ENCODE measurements at regions not wholly inside any gene's neighbourhood (a gene's known extent, or its start where the extent isn't known, plus 50 kb on each side); places are given as distances from the start of the nearest gene placed in this dataset.

DNA sequence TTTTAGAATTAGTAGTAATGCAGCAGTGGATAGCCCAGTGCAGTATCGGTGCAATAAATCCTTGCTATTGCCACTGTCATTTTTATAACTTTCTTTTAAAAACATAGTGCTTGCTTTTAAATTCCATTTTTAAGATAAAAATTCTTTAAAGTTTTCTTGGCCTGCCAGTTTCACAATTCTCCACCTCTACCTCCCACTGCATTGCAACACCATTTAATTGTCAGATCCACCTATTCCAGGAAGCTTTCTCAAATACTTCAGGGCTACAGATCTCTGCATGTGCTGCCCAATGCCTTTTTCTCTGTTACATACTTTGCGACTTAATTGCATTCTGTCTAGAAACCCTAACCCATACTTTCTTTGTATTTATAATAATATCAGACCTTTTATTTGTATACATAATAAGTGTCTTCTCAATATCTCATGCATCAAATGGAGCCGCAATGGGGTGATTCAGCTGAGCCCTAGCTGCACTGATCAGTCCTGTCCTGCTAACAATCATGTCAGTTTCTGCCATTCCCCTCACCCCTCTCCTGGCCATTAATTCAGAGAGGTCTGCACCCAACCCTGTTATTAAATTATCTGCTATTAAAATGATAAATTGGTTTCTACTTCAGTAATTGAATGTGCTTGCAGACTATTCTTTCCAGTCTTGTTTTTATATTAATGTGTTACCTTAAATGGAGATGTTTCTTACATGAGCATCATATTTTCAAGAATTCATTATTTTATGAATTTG lies 193.1 kb downstream of the SLIT2 start:
- no peak overlapping the region for H3K4me3 ChIP-seq
- TF ChIP-seq, protein P1, sequence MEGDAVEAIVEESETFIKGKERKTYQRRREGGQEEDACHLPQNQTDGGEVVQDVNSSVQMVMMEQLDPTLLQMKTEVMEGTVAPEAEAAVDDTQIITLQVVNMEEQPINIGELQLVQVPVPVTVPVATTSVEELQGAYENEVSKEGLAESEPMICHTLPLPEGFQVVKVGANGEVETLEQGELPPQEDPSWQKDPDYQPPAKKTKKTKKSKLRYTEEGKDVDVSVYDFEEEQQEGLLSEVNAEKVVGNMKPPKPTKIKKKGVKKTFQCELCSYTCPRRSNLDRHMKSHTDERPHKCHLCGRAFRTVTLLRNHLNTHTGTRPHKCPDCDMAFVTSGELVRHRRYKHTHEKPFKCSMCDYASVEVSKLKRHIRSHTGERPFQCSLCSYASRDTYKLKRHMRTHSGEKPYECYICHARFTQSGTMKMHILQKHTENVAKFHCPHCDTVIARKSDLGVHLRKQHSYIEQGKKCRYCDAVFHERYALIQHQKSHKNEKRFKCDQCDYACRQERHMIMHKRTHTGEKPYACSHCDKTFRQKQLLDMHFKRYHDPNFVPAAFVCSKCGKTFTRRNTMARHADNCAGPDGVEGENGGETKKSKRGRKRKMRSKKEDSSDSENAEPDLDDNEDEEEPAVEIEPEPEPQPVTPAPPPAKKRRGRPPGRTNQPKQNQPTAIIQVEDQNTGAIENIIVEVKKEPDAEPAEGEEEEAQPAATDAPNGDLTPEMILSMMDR (IDR thresholded peaks at IDR 0.05): no peak
- no peaks in the 10 kb centered on the region for H3K4me1 ChIP-seq
- H3K27ac ChIP-seq: no peak overlapping the region
- 83 to 88% methylated on average over 3 of the region's 3 CpGs for WGBS, 2 donors
- no peaks in the 10 kb centered on the region for H3K9me3 ChIP-seq
- ATAC-seq: no peak
- H3K27me3 ChIP-seq: no peaks in the 10 kb centered on the region
- FAIRE-seq: no peak
- H3K36me3 ChIP-seq: no peaks in the 10 kb centered on the region
- no peak for DNase-seq
- intact Hi-C loops (cut with DNase I): no loop called here

DNA sequence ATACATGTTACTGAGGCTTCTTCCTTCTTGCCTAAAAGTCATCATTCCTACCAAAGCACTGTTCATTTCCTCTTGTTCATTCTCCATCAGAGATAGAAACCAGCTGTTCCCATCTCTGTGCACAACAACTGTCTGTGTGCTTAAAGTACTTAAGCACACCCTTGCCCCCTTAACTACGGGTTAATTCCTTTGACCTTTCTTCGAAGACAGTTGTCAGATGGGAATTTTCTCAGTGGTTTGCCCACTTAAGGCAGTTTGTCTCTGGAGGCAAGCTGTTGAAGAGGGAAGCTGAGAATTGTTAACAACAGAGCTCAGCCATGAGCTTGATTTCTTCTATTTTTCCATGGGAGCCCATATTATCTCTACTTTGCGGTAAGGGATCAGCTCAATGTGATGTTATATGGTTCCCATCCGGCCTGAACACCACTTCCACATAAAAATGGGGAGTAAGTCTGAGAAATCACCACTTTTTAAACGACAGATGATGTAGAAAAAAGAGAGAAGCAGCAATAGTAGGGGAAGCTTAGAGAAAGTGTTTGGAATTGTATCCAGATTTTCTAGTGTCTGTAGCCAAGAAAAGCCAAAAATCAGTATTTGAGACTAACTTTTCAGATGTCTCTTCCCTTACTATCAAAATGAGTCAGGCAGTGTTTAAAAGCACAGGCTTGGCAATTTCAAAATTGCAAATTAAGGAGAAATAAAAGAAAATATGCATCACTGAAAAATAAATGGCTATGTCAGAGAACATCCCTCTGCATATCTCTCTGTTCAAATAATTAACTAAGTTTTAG lies 194.4 kb downstream of the SLIT2 start:
- no peak for ATAC-seq
- no peaks in the 10 kb centered on the region for H3K27me3 ChIP-seq
- no peaks in the 10 kb centered on the region for H3K9me3 ChIP-seq
- FAIRE-seq: no peak
- intact Hi-C loops (cut with DNase I): no loop called here
- no peak for DNase-seq
- H3K4me3 ChIP-seq: no peak overlapping the region
- TF ChIP-seq, protein P1 (IDR thresholded peaks at IDR 0.05): no peak
- no peaks in the 10 kb centered on the region for H3K36me3 ChIP-seq
- 43 to 49% methylated on average over 5 of the region's 5 CpGs for WGBS, 2 donors
- no peak overlapping the region for H3K27ac ChIP-seq
- H3K4me1 ChIP-seq: no peaks in the 10 kb centered on the region

DNA sequence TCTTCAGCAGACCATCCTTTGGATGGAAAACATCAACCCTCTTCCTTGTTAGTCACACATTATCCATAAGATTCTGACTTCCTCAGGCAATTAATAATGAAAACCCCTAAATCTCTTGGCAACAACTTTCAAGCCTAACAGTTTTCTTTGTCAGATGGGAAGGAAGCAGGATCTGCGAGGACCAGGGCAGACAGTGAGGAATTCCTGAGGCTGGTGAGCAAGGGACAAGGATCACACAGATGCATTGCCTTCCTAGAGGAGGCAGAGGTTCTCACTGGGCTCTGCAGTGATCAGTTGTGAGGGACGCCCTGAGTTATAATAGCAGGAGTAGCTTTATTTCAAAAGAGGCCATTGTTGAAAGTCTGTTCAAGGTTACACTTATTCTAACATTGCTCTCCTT lies 195.4 kb downstream of the SLIT2 start:
- H3K9me3 ChIP-seq: no peaks in the 10 kb centered on the region
- ATAC-seq (no peak), FAIRE-seq (no peak), DNase-seq (no peak)
- H3K36me3 ChIP-seq: no peaks in the 10 kb centered on the region
- TF ChIP-seq, protein P1 (IDR thresholded peaks at IDR 0.05): no peak
- 62 to 68% methylated on average over 2 of the region's 2 CpGs for WGBS, 2 donors
- H3K4me3 ChIP-seq: no peak overlapping the region
- H3K27me3 ChIP-seq: no peaks in the 10 kb centered on the region
- intact Hi-C loops (cut with DNase I): no loop called here
- H3K27ac ChIP-seq: no peak overlapping the region
- H3K4me1 ChIP-seq: no peaks in the 10 kb centered on the region

DNA sequence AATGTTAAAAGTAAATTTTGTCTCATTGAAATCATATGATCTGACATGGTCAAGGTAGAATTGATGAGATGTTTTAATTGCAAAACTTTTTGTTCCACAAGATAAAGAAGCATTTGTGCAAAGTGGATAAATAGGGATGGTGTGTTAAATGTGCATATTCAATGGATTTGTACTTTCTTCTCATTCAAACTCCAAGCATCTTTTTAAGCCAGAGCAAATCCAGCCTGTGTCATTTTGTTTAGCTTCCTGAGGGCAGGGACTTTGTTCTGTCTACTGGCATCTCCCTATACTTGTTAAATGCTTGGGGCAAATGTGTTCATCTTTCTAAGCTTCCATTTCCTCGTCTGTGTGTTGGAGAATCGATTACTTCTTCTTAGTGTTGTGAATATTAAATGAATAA lies 200.3 kb downstream of the SLIT2 start:
- ATAC-seq (no peak), DNase-seq (no peak), FAIRE-seq (no peak)
- whole genome bisulfite sequencing, 2 donors: 69 to 70% methylated on average over 2 of the region's 2 CpGs
- H3K4me1 ChIP-seq: no peaks in the 10 kb centered on the region
- intact Hi-C loops (cut with DNase I): no loop called here
- TF ChIP-seq, protein P1 (IDR thresholded peaks at IDR 0.05): no peak
- H3K27ac ChIP-seq: no peak overlapping the region
- H3K4me3 ChIP-seq: no peak overlapping the region
- H3K36me3 ChIP-seq: no peaks in the 10 kb centered on the region
- no peaks in the 10 kb centered on the region for H3K27me3 ChIP-seq
- H3K9me3 ChIP-seq: no peaks in the 10 kb centered on the region

DNA sequence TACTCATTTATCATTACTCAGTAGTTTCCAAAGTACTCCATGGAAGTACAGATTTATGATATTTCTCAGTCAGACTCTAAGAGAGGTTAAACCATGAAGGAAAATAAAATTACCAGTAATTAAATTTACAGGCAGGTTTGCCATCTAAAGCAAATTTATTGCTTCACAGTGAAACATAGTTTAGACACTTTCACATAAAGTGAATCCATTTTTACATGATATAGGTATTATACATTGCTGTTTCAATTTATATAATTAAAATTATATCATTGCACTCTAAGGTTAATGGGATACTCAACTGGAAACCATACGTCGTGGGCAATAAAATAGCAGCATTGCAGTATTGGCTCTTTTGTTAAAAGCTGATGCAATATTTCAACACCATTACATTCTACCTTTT lies 202.8 kb downstream of the SLIT2 start:
- Histone ChIP-seq H3K36me3 (no peaks in the 10 kb centered on the region), H3K27ac (no peak overlapping the region), H3K4me1 (no peaks in the 10 kb centered on the region), H3K4me3 (no peak overlapping the region), H3K9me3 (no peaks in the 10 kb centered on the region), H3K27me3 (no peaks in the 10 kb centered on the region)
- 77 to 84% methylated on average over 2 of the region's 2 CpGs for WGBS, 2 donors
- DNase-seq (no peak), FAIRE-seq (peak; percentile 23), ATAC-seq (no peak)
- intact Hi-C loops (cut with DNase I): no loop called here
- TF ChIP-seq, protein P1 (IDR thresholded peaks at IDR 0.05): no peak

Measured in pancreas (tissue), 10 donors.